ENCODE measurements at regions not wholly inside any gene's neighbourhood (a gene's known extent, or its start where the extent isn't known, plus 50 kb on each side); places are given as distances from the start of the nearest gene placed in this dataset.

DNA sequence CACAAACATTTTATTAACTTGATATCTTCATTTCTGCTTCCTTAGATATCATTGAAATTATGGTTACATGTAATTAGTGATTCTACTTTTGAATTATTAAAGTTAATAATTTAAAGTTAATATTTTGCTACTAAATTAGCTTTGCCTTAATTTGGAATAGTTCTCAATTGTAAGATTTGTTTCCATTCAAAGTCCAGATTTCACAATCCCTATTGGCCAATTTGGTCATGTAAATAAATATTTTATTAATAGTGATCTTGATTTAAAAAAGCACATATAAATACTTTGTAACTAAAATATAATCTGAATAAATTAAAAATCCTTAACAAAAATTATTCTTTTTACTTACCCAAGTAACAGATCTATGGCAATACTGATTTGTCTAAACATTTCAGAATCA lies 1558.6 kb downstream of the NCAM2 start:
- Histone ChIP-seq H3K4me3 (ENCODE audit: low read depth, low read length) (no peak overlapping the region), H3K27me3 (replicated peaks) (no peaks in the 10 kb centered on the region), H3K27ac (no peak overlapping the region), H3K36me3 (replicated peaks) (no peaks in the 10 kb centered on the region)
- no peak for TF ChIP-seq CTCF (IDR thresholded peaks at IDR 0.05; ENCODE audit: low read depth, low read length, missing control alignments)
- in situ Hi-C loops (cut with HindIII; ENCODE audit: low pct_ligation_motif_present, low sequenced_read_pairs) = no loop called here
- no peak for DNase-seq

- Histone ChIP-seq H3K4me3 (ENCODE audit: low read depth, low read length) (no peak overlapping the region), H3K27ac (no peak overlapping the region), H3K27me3 (replicated peaks) (no peaks in the 10 kb centered on the region), H3K36me3 (replicated peaks) (no peaks in the 10 kb centered on the region)
- in situ Hi-C loops (cut with HindIII; ENCODE audit: low pct_ligation_motif_present, low sequenced_read_pairs) = no loop called here
- TF ChIP-seq CTCF (IDR thresholded peaks at IDR 0.05; ENCODE audit: low read depth, low read length, missing control alignments) = no peak
- no peak for DNase-seq
These were observed 1563.7 kb downstream of the NCAM2 start for GRCh38 chr21:22561946-22562345.

GRCh38 chr21:22573834-22574233 lies 1575.6 kb downstream of the NCAM2 start:
- no peaks in the 10 kb centered on the region for H3K36me3 ChIP-seq (replicated peaks)
- no peak for DNase-seq
- H3K27me3 ChIP-seq (replicated peaks) = no peaks in the 10 kb centered on the region
- no peak for TF ChIP-seq CTCF (IDR thresholded peaks at IDR 0.05; ENCODE audit: low read depth, low read length, missing control alignments)
- H3K4me3 ChIP-seq (ENCODE audit: low read depth, low read length) = no peak overlapping the region
- in situ Hi-C loops (cut with HindIII; ENCODE audit: low pct_ligation_motif_present, low sequenced_read_pairs) = no loop called here
- no peak overlapping the region for H3K27ac ChIP-seq

- no peaks in the 10 kb centered on the region for H3K27me3 ChIP-seq (replicated peaks)
- no peak for DNase-seq
- in situ Hi-C loops (cut with HindIII; ENCODE audit: low pct_ligation_motif_present, low sequenced_read_pairs) = no loop called here
- H3K4me3 ChIP-seq (ENCODE audit: low read depth, low read length) = no peak overlapping the region
- H3K36me3 ChIP-seq (replicated peaks) = no peaks in the 10 kb centered on the region
- peak; percentile 21 for TF ChIP-seq CTCF (IDR thresholded peaks at IDR 0.05; ENCODE audit: low read depth, low read length, missing control alignments)
- no peak overlapping the region for H3K27ac ChIP-seq
These were observed 1577.0 kb downstream of the NCAM2 start for GRCh38 chr21:22575165-22575584.

GRCh38 chr21:22579741-22580140 lies 1581.5 kb downstream of the NCAM2 start:
- in situ Hi-C loops (cut with HindIII; ENCODE audit: low pct_ligation_motif_present, low sequenced_read_pairs) = no loop called here
- TF ChIP-seq CTCF (IDR thresholded peaks at IDR 0.05; ENCODE audit: low read depth, low read length, missing control alignments) = no peak
- no peak overlapping the region for H3K4me3 ChIP-seq (ENCODE audit: low read depth, low read length)
- H3K27me3 ChIP-seq (replicated peaks) = no peaks in the 10 kb centered on the region
- H3K27ac ChIP-seq = no peak overlapping the region
- no peaks in the 10 kb centered on the region for H3K36me3 ChIP-seq (replicated peaks)
- no peak for DNase-seq

DNA sequence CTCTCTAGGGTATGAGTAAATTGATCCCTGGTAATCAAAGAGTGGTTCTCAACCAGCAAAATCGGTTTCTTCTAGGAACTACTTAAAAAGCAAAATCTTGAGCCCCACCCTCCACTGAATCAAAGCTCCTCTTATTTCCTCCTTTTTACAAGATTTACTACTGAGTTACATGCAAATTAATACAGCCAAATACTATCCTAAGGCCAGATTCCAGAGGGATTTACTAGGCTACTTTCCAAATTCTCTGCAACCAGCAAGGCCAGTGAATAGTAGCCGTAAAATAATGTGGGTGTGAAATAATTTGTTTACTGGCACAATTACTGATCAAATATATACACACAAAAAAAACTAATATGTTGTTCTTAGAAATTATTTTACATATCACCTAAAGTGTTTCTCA lies 1583.8 kb downstream of the NCAM2 start:
- H3K4me3 ChIP-seq (ENCODE audit: low read depth, low read length) = no peak overlapping the region
- no peak for TF ChIP-seq CTCF (IDR thresholded peaks at IDR 0.05; ENCODE audit: low read depth, low read length, missing control alignments)
- H3K27ac ChIP-seq = no peak overlapping the region
- in situ Hi-C loops (cut with HindIII; ENCODE audit: low pct_ligation_motif_present, low sequenced_read_pairs) = no loop called here
- no peaks in the 10 kb centered on the region for H3K36me3 ChIP-seq (replicated peaks)
- DNase-seq = no peak
- no peaks in the 10 kb centered on the region for H3K27me3 ChIP-seq (replicated peaks)
